ENCODE measurements at regions not wholly inside any gene's neighbourhood (a gene's known extent, or its start where the extent isn't known, plus 50 kb on each side); places are given as distances from the start of the nearest gene placed in this dataset.

- H3K4me1 Mint-ChIP-seq (ENCODE audit: low read depth), result no peaks in the 10 kb centered on the region
- peaks cover 5 to 11% of the 10 kb centered on the region in 2 donors for H3K9me3 Mint-ChIP-seq
Observed at GRCh38 chr16:62548095-62548494, 511.9 kb upstream of the CDH8 start.

GRCh38 chr16:62546701-62547100 is 510.5 kb upstream of the CDH8 start:
- peaks cover 0 to 3% of the 10 kb centered on the region in 2 donors for H3K36me3 Mint-ChIP-seq (ENCODE audit: insufficient read depth in 2 of 2)
- H3K4me3 Mint-ChIP-seq, result no peak overlapping the region
- DNase-seq (no peak), ATAC-seq (replicated peaks in 1 of 2) (no peak)
- no peaks in the 10 kb centered on the region for H3K27me3 Mint-ChIP-seq (ENCODE audit: low read depth)
- H3K4me1 Mint-ChIP-seq (ENCODE audit: low read depth), result no peaks in the 10 kb centered on the region
- H3K9me3 Mint-ChIP-seq, result peaks cover 7 to 11% of the 10 kb centered on the region in 2 donors
- H3K27ac Mint-ChIP-seq, result no peak overlapping the region

More at GRCh38 chr16:62548095-62548494, 511.9 kb upstream of the CDH8 start:
- Mint-ChIP-seq H3K27me3 (ENCODE audit: low read depth) (no peaks in the 10 kb centered on the region), H3K4me3 (no peak overlapping the region), H3K36me3 (ENCODE audit: insufficient read depth in 2 of 2) (peaks cover 0 to 3% of the 10 kb centered on the region in 2 donors), H3K27ac (no peak overlapping the region)
- ATAC-seq (replicated peaks in 1 of 2) (no peak), DNase-seq (no peak)

- Mint-ChIP-seq H3K9me3 (peaks cover 10% of the 10 kb centered on the region in 2 donors), H3K4me3 (no peak overlapping the region), H3K4me1 (ENCODE audit: low read depth) (no peaks in the 10 kb centered on the region), H3K36me3 (ENCODE audit: insufficient read depth in 2 of 2) (peaks cover 0 to 2% of the 10 kb centered on the region in 2 donors), H3K27ac (no peak overlapping the region), H3K27me3 (ENCODE audit: low read depth) (no peaks in the 10 kb centered on the region)
- DNase-seq (no peak), ATAC-seq (replicated peaks in 1 of 2) (no peak)
Observed at GRCh38 chr16:62545039-62545438, 508.8 kb upstream of the CDH8 start.

- Mint-ChIP-seq H3K27me3 (ENCODE audit: low read depth) (no peaks in the 10 kb centered on the region), H3K4me1 (ENCODE audit: low read depth) (no peaks in the 10 kb centered on the region), H3K36me3 (ENCODE audit: insufficient read depth in 2 of 2) (peaks cover 0 to 2% of the 10 kb centered on the region in 2 donors), H3K4me3 (no peak overlapping the region), H3K27ac (no peak overlapping the region), H3K9me3 (peaks cover 10% of the 10 kb centered on the region in 2 donors)
- DNase-seq, result no peak
- ATAC-seq (replicated peaks in 1 of 2), result no peak
Observed at GRCh38 chr16:62543516-62543915, 507.3 kb upstream of the CDH8 start.

- no peaks in the 10 kb centered on the region for H3K4me1 Mint-ChIP-seq (ENCODE audit: low read depth)
- H3K27me3 Mint-ChIP-seq (ENCODE audit: low read depth), result no peaks in the 10 kb centered on the region
- H3K4me3 Mint-ChIP-seq, result no peak overlapping the region
- peaks cover 8 to 13% of the 10 kb centered on the region in 2 donors for H3K9me3 Mint-ChIP-seq
- peaks cover 3 to 4% of the 10 kb centered on the region in 2 donors for H3K36me3 Mint-ChIP-seq (ENCODE audit: insufficient read depth in 2 of 2)
- no peak for ATAC-seq (replicated peaks in 1 of 2)
- DNase-seq, result no peak
- H3K27ac Mint-ChIP-seq, result no peak overlapping the region
Observed at GRCh38 chr16:62539657-62540056, 503.4 kb upstream of the CDH8 start.

- Mint-ChIP-seq H3K27ac (no peak overlapping the region), H3K4me3 (no peak overlapping the region), H3K27me3 (ENCODE audit: low read depth) (no peaks in the 10 kb centered on the region), H3K36me3 (ENCODE audit: insufficient read depth in 2 of 2) (peaks cover 2% of the 10 kb centered on the region in 2 donors), H3K4me1 (ENCODE audit: low read depth) (no peaks in the 10 kb centered on the region), H3K9me3 (peaks cover 5 to 12% of the 10 kb centered on the region in 2 donors)
- DNase-seq (no peak), ATAC-seq (replicated peaks in 1 of 2) (no peak)
Observed at GRCh38 chr16:62530426-62530825, 494.2 kb upstream of the CDH8 start.

- ATAC-seq (replicated peaks in 1 of 2) (no peak), DNase-seq (no peak)
- no peaks in the 10 kb centered on the region for H3K4me1 Mint-ChIP-seq (ENCODE audit: low read depth)
- H3K36me3 Mint-ChIP-seq (ENCODE audit: insufficient read depth in 2 of 2), result peaks cover 0 to 4% of the 10 kb centered on the region in 2 donors
- H3K4me3 Mint-ChIP-seq, result no peak overlapping the region
- no peaks in the 10 kb centered on the region for H3K27me3 Mint-ChIP-seq (ENCODE audit: low read depth)
- peaks cover 13 to 21% of the 10 kb centered on the region in 2 donors for H3K9me3 Mint-ChIP-seq
- H3K27ac Mint-ChIP-seq, result no peak overlapping the region
Observed at GRCh38 chr16:62516001-62516400, 479.8 kb upstream of the CDH8 start.

GRCh38 chr16:62503073-62503472 is 466.8 kb upstream of the CDH8 start:
- Mint-ChIP-seq H3K4me1 (ENCODE audit: low read depth) (no peaks in the 10 kb centered on the region), H3K27ac (no peak overlapping the region), H3K27me3 (ENCODE audit: low read depth) (no peaks in the 10 kb centered on the region), H3K9me3 (peaks cover 14 to 20% of the 10 kb centered on the region in 2 donors), H3K4me3 (no peak overlapping the region), H3K36me3 (ENCODE audit: insufficient read depth in 2 of 2) (peaks cover 0 to 7% of the 10 kb centered on the region in 2 donors)
- ATAC-seq (replicated peaks in 1 of 2) (no peak), DNase-seq (no peak)

GRCh38 chr16:62478903-62479458 is 442.7 kb upstream of the CDH8 start:
- Mint-ChIP-seq H3K4me3 (no peak overlapping the region), H3K27ac (no peak overlapping the region), H3K9me3 (peaks cover 5 to 11% of the 10 kb centered on the region in 2 donors), H3K36me3 (ENCODE audit: insufficient read depth in 2 of 2) (no peaks in the 10 kb centered on the region), H3K4me1 (ENCODE audit: low read depth) (no peaks in the 10 kb centered on the region), H3K27me3 (ENCODE audit: low read depth) (no peaks in the 10 kb centered on the region)
- no peak for DNase-seq
- no peak for ATAC-seq (replicated peaks in 1 of 2)

- DNase-seq, result no peak
- Mint-ChIP-seq H3K27ac (no peak overlapping the region), H3K4me1 (ENCODE audit: low read depth) (no peaks in the 10 kb centered on the region), H3K36me3 (ENCODE audit: insufficient read depth in 2 of 2) (peaks cover 2 to 3% of the 10 kb centered on the region in 2 donors), H3K27me3 (ENCODE audit: low read depth) (no peaks in the 10 kb centered on the region), H3K4me3 (no peak overlapping the region), H3K9me3 (peaks cover 6 to 15% of the 10 kb centered on the region in 2 donors)
- no peak for ATAC-seq (replicated peaks in 1 of 2)
Observed at GRCh38 chr16:62477796-62478195, 441.6 kb upstream of the CDH8 start.

GRCh38 chr16:62475573-62475972 is 439.3 kb upstream of the CDH8 start:
- H3K27me3 Mint-ChIP-seq (ENCODE audit: low read depth), result no peaks in the 10 kb centered on the region
- H3K9me3 Mint-ChIP-seq, result peaks cover 9 to 19% of the 10 kb centered on the region in 2 donors
- DNase-seq (no peak), ATAC-seq (replicated peaks in 1 of 2) (no peak)
- H3K36me3 Mint-ChIP-seq (ENCODE audit: insufficient read depth in 2 of 2), result peaks cover 2 to 10% of the 10 kb centered on the region in 2 donors
- no peak overlapping the region for H3K27ac Mint-ChIP-seq
- no peaks in the 10 kb centered on the region for H3K4me1 Mint-ChIP-seq (ENCODE audit: low read depth)
- no peak overlapping the region for H3K4me3 Mint-ChIP-seq

GRCh38 chr16:62462971-62463370 is 426.7 kb upstream of the CDH8 start:
- Mint-ChIP-seq H3K9me3 (peaks cover 9 to 14% of the 10 kb centered on the region in 2 donors), H3K27me3 (ENCODE audit: low read depth) (no peaks in the 10 kb centered on the region), H3K36me3 (ENCODE audit: insufficient read depth in 2 of 2) (peaks cover 2% of the 10 kb centered on the region in 2 donors), H3K4me3 (no peak overlapping the region), H3K27ac (no peak overlapping the region), H3K4me1 (ENCODE audit: low read depth) (no peaks in the 10 kb centered on the region)
- DNase-seq (no peak), ATAC-seq (replicated peaks in 1 of 2) (no peak)

GRCh38 chr16:62450291-62450690 is 414.1 kb upstream of the CDH8 start:
- Mint-ChIP-seq H3K4me3 (no peak overlapping the region), H3K36me3 (ENCODE audit: insufficient read depth in 2 of 2) (peaks cover 3 to 4% of the 10 kb centered on the region in 2 donors), H3K27ac (no peak overlapping the region), H3K4me1 (ENCODE audit: low read depth) (no peaks in the 10 kb centered on the region), H3K27me3 (ENCODE audit: low read depth) (no peaks in the 10 kb centered on the region), H3K9me3 (peaks cover 5 to 8% of the 10 kb centered on the region in 2 donors)
- DNase-seq (no peak), ATAC-seq (replicated peaks in 1 of 2) (no peak)

- no peaks in the 10 kb centered on the region for H3K27me3 Mint-ChIP-seq (ENCODE audit: low read depth)
- no peaks in the 10 kb centered on the region for H3K4me1 Mint-ChIP-seq (ENCODE audit: low read depth)
- DNase-seq (no peak), ATAC-seq (replicated peaks in 1 of 2) (no peak)
- H3K36me3 Mint-ChIP-seq (ENCODE audit: insufficient read depth in 2 of 2), result peaks cover 0 to 2% of the 10 kb centered on the region in 2 donors
- H3K9me3 Mint-ChIP-seq, result peaks cover 9 to 10% of the 10 kb centered on the region in 2 donors
- H3K27ac Mint-ChIP-seq, result no peak overlapping the region
- H3K4me3 Mint-ChIP-seq, result no peak overlapping the region
Observed at GRCh38 chr16:62445909-62446308, 409.7 kb upstream of the CDH8 start.
